Skin of body (tissue), 1 donor: ENCODE measurements at regions not wholly inside any gene's neighbourhood (a gene's known extent, or its start where the extent isn't known, plus 50 kb on each side); places are given as distances from the start of the nearest gene placed in this dataset.

Experiments
- DNase-seq: peaks from one replicate; lab custom pipeline; 2025; lab: John Stamatoyannopoulos, UW

DNA sequence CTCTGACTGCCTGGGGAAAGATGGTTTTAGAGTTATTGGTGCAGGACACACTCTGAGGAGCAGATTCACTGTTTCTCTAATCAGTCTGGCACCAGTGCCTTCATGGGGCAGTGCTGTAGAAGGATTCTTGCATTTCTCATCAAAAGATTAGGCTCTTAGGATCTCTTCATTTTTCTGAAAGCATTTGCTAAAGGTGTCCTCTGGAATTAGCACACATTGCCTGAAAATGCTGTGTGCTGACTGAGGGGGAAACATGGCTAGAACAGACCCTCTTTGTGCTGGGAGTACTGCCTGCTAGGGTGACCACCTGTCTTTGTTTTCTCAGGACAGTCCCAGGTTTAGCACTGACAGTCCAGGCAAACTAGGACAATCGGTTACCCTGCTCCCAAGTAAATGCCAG, 301.0 kb downstream of the PTEN start:
- no peak for DNase-seq

DNA sequence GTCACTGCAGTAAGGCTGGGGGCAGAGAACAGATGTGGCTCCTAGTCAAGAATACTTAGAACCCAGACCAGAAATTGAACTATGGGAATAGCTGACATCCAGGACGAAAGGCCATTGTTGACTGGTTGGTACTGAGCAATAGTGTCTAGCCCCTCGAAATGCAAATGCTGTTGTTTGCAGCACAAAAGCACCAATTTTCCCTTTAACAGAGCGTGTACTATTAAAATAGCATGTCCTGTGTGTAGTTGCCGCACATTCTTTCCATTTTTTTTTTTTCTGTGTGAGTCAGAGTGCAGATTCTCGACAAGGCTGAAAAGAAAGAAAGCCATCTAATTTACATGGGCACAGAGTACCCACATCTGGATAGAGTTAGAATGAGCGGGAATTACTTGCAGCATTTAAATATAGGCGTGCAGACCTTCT, 302.4 kb downstream of the PTEN start:
- DNase-seq: peak; percentile 46

- peak; percentile 22 for DNase-seq
Observed at GRCh38 chr10:88168171-88169036, 305.0 kb downstream of the PTEN start.

- DNase-seq: no peak
Observed at GRCh38 chr10:88169037-88169319, 305.6 kb downstream of the PTEN start.

DNA sequence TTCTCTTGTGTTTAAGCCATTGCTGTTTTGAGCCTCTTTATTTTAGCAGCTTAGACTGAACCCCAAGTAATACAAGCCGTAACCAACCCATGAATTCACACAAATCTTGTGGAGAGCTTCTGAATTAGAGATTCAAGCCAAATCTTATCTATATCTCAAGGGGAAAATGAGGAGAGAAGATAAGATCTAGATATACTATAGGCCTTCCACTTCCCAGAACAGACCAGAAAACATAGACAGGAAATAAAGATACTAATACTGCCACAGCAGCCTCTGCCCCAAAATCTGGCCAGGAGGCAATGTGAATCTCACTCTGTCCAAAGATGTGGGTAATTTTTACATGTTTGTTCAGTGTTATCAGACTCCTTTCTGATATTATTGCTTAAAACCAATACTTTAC, 307.2 kb downstream of the PTEN start:
- no peak for DNase-seq

DNA sequence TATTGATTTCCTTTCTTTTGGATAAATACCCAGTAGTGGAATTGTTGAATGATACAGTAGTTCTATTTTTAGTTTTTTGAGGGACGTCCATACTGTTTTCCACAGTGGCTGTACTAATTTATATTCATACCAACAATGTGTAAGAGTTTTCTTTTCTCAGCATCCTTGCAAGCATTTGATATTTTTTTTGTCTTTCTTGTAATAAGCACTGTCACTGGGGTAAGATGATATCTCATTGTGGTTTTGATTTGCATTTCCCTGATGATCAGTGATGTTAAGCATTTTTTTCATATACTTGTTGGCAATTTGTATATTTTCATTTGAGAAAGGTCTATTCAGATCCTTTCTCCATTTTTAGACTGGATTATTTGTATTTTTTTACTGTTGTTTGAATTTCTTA, 308.7 kb downstream of the PTEN start:
- DNase-seq: no peak

DNA sequence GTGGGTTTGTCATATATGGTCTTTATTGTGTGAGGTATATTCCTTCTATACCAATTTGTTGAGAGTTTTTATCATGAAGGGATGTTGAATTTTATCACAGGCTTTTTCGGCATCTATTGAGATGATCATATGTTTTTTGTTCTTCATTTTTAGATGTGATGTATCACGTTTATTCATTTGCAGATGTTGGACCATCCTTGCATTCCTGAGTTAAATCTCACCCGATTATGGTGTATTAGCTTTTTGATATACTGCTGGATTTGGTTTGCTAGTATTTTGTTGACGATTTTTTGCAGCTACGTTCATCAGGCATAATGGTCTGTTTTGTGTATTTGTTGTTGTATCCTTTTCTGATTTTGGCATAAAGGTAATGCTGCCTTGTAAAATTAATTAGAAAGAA, 311.0 kb downstream of the PTEN start:
- no peak for DNase-seq

DNA sequence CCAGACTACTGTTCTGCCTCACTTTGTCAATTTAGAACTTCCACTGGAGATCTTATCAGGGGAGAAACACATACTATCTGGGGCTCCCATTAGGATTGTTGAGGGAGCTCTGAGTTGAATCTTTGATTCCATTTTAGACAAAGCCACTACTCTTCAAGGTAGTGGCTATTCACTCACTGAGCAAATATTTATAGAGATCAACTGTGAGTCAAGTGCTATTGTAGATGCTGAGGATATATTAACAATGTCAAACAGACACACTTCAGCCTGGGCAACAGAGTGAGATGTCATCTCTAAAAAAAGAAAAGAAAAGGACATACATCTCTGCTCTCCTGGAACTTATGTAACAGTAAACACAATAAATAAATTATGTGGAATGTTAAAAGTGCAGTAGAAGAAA, 315.3 kb downstream of the PTEN start:
- DNase-seq: no peak

- DNase-seq: no peak
Observed at GRCh38 chr10:88179831-88180230, 316.4 kb downstream of the PTEN start.

DNA sequence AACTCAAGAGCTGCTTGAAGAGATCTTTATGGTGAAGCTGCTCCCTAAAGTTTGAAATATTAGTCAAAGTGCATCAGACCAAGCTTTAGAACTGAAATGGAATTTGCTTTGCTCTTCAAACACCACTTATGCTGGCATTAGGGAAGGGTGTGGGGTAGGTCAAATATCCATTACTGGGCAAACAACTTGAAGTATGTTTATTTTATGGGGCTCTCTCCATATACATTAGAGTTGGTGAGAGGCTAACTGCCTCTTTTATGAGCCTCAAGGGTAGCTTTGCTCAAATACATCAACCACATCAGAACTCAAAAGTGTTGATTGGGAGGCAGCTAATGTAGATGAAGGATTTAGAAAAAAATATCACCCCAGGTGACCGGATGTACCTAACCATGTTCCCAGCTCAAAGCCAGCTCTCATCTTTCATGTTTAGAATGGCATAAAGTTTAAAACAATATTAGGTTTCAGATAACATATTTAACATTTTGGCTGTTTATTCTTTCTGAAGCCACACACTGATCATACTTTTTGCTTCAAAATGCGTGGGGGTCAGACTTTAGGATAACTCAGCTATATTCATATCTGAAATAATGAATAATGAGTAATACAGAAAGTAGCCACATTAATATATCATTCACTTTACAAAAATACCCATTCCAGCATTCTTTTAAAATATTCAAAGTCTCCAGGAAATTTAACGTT, 318.6 kb downstream of the PTEN start:
- DNase-seq: no peak

DNA sequence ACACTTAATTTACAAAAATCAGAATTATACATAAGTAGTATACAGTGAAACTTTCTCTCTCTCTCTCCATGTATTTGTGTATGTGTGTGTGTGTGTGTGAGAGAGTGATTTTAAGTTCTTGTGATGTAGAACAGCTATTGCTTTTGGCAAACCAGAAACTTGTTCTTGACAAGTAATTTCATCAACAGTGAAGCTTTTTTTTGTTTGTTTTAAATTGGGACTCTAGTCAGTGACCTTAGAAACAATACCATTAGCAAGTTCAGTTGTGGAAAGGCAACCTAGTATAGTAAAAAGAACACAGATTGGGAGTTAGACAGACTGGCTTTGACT, 319.1 kb downstream of the PTEN start:
- DNase-seq: no peak

GRCh38 chr10:88184543-88185297, 321.3 kb downstream of the PTEN start:
- no peak for DNase-seq

DNA sequence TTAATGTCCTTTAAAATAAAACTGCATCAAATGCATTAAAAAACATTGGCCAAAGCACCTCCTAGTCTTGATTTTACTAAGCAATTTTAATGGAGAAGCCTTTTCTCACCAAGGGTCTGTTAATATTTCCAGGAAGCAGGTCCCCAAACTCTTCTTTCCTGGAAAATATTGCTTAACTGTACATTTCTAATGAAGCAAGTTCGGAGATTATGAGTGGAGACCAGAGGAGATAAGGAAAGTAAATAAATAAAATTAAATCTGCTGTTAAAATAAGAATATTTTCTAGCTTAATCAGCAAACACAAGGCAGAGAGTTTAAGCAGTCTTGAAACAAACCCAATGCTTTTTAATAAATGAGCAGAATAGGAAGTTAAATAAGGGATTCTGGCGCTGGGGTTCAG, 322.4 kb downstream of the PTEN start:
- no peak for DNase-seq

GRCh38 chr10:88186335-88186734, 322.9 kb downstream of the PTEN start:
- DNase-seq: peak; percentile 70

DNA sequence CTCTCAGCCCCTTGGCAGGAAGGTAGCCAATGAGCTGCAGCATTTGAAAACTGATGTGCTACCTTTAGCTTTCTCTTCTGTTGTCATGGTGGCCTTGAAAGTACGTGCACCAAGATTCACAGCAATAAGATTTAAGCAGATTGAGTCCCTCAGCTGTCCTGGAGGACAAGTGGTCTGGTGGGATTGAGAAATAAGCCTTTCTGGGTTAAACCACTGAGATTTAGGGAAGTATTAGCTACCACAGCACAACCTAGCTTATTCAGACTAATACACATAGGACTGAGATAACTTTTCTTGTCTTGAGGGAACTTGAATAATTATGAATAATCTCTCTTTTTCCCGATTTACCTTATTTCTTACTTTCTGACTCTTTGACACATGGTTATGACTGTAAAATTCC, 324.0 kb downstream of the PTEN start:
- no peak for DNase-seq

DNA sequence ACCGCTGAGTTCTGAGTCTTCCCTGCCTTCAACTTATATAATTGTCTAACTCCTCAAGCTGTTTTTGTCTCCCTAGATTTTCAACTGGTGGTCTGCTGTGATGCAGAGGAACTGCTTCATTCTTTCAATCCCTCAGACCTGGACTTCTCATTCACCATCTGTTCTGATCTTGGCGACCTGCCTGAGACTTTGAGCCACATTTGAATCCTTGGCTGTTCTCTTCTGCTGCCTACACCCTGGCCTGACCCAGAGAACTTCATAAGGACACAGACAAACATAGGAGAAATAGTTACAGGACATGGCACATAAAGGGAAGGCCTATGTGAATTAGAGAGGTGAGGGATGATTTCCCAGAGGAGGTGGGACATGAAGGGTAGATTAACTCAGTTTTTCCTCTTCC, 326.7 kb downstream of the PTEN start:
- no peak for DNase-seq

- DNase-seq: no peak
Observed at GRCh38 chr10:88190540-88191235, 327.3 kb downstream of the PTEN start.

DNA sequence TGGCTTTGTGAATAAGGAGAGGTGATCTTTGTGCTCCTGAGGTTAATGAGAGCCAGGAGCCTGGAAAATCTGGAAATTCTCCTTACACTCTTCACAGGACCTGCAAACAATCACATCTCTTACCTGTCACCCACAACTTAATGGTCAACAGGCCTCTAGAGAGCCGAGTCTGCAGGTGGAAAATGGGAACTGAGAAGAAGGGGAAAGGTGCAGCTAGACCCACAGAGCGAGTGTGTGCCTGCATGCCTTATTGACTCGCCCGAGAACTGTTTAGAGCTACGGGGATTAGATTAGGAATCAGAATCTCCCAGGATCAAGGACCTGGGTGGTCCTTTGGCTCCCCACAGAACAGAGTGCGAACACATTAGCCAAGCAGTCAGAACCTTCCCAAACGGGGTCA, 329.6 kb downstream of the PTEN start:
- DNase-seq: no peak

DNA sequence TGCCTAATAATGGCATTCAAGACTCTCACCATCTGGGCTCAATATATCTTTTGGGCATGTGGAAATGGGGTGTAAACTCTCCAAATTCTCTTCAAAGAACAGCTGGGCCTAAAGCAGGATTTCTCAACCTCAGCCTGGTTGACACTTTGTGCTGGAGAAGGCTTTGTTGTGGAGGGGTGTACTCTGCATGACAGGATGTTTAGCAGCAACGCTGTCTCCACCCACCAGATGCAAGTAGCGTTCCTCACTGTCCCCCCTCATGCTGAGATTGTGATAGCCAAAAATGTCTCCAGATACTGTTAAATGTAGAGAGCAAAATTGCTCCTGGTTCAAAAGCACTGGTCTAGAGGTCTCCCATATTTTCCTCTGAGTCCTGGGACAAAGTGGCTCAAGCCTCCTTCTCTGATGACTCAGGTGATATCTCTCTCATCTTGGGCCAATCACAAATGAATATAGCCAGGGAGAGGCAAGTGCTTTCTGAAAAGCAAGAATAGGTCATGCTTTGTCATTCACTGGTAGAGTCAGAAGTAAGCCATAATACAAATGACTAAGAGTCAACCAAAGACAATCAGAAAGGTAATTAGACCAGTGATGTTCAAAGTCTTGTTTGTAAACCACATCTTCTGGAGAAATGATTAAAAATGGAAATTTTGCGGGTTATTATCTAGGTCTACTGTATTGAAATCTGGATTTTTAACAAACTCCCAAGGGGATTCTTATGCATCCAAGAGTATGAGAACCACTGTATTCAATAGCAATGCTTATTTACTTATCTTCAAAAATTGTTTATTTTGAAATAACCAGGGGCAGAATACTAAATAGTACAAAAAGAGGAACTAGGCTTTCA, 330.8 kb downstream of the PTEN start:
- peak; percentile 44 for DNase-seq

DNA sequence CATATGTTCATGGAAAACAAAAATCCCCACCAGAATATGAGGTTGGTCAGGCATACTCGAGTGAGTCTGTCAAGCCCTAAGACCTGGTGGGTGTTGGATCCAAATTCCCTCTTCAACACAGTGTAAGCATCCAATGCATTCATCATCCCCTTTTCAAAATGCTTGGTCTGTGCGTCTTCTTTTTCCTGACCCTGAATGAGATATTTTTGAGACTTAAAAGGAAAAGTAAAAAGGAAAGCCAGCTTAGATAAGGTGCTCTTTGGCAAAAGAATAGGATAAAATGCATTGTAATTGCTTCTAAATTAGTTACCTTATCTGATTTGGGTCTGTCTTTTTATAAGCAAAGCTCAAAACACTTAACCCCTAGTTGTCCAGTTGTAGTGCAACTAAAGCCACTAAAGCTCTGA, 331.5 kb downstream of the PTEN start:
- DNase-seq: no peak

- no peak for DNase-seq
Observed at GRCh38 chr10:88195841-88196240, 332.4 kb downstream of the PTEN start.
